ENCODE measurements at regions not wholly inside any gene's neighbourhood (a gene's known extent, or its start where the extent isn't known, plus 50 kb on each side); places are given as distances from the start of the nearest gene placed in this dataset.
"Not testable (repeated sequence)": the region's sequence is repeated elsewhere in the genome, so short reads cannot be mapped to it uniquely, and the experiment has no call there.

GRCh38 chr17:52995147-52995546 lies 827.6 kb upstream of the KIF2B start:
- H3K9me3 Mint-ChIP-seq: peaks cover 14 to 48% (median 30%) of the 10 kb centered on the region in 6 donors
- no peaks in the 10 kb centered on the region for H3K4me1 Mint-ChIP-seq
- no peak for DNase-seq
- peaks cover 0 to 3% (median 2%) of the 10 kb centered on the region in 3 donors for H3K27me3 Mint-ChIP-seq (ENCODE audit: low read depth in 3 of 3)
- H3K4me3 Mint-ChIP-seq: no peak overlapping the region
- peaks cover 0 to 4% (median 0%) of the 10 kb centered on the region in 3 donors for H3K36me3 Mint-ChIP-seq
- no peak overlapping the region for H3K27ac Mint-ChIP-seq

GRCh38 chr17:52986056-52986662 lies 827.6 kb upstream of the CA10 start:
- no peak for DNase-seq
- Mint-ChIP-seq H3K27me3 (ENCODE audit: low read depth in 3 of 3) (peaks cover 0 to 2% (median 2%) of the 10 kb centered on the region in 3 donors), H3K9me3 (peaks cover 3 to 54% (median 17%) of the 10 kb centered on the region in 6 donors), H3K36me3 (peaks cover 0 to 4% (median 0%) of the 10 kb centered on the region in 3 donors), H3K27ac (no peak overlapping the region), H3K4me1 (no peaks in the 10 kb centered on the region), H3K4me3 (no peak overlapping the region)

- no peak for DNase-seq
- H3K27me3 Mint-ChIP-seq (ENCODE audit: low read depth in 3 of 3): peaks cover 0 to 2% (median 0%) of the 10 kb centered on the region in 3 donors
- no peak overlapping the region for H3K4me3 Mint-ChIP-seq
- peaks cover 10 to 45% (median 21%) of the 10 kb centered on the region in 6 donors for H3K9me3 Mint-ChIP-seq
- H3K36me3 Mint-ChIP-seq: no peaks in the 10 kb centered on the region
- H3K4me1 Mint-ChIP-seq: no peaks in the 10 kb centered on the region
- no peak overlapping the region for H3K27ac Mint-ChIP-seq
Observed at GRCh38 chr17:52982331-52982730, 823.8 kb upstream of the CA10 start.

GRCh38 chr17:52979921-52980320 lies 821.4 kb upstream of the CA10 start:
- Mint-ChIP-seq H3K27me3 (ENCODE audit: low read depth in 3 of 3) (peaks cover 0 to 2% (median 0%) of the 10 kb centered on the region in 3 donors), H3K4me1 (no peaks in the 10 kb centered on the region), H3K9me3 (peaks cover 8 to 34% (median 13%) of the 10 kb centered on the region in 6 donors), H3K4me3 (no peak overlapping the region), H3K36me3 (no peaks in the 10 kb centered on the region), H3K27ac (no peak overlapping the region)
- no peak for DNase-seq

GRCh38 chr17:52965856-52966255 lies 807.3 kb upstream of the CA10 start:
- Mint-ChIP-seq H3K9me3 (peaks cover 10 to 42% (median 21%) of the 10 kb centered on the region in 6 donors), H3K4me3 (no peak overlapping the region), H3K27me3 (ENCODE audit: low read depth in 3 of 3) (no peaks in the 10 kb centered on the region), H3K4me1 (no peaks in the 10 kb centered on the region), H3K27ac (no peak overlapping the region), H3K36me3 (no peaks in the 10 kb centered on the region)
- DNase-seq: no peak

GRCh38 chr17:52961751-52962150 lies 803.2 kb upstream of the CA10 start:
- not testable (repeated sequence) for H3K27ac Mint-ChIP-seq; H3K27me3 Mint-ChIP-seq (ENCODE audit: low read depth in 3 of 3); H3K36me3 Mint-ChIP-seq; H3K4me3 Mint-ChIP-seq; H3K4me1 Mint-ChIP-seq; DNase-seq
- H3K9me3 Mint-ChIP-seq: peaks cover 11 to 48% (median 19%) of the 10 kb centered on the region in 6 donors

- no peak for DNase-seq
- Mint-ChIP-seq H3K27me3 (ENCODE audit: low read depth in 3 of 3) (peaks cover 0 to 2% (median 0%) of the 10 kb centered on the region in 3 donors), H3K4me1 (no peaks in the 10 kb centered on the region), H3K27ac (no peak overlapping the region), H3K9me3 (peaks cover 10 to 40% (median 16%) of the 10 kb centered on the region in 6 donors), H3K36me3 (peaks cover 0 to 3% (median 0%) of the 10 kb centered on the region in 3 donors), H3K4me3 (no peak overlapping the region)
Observed at GRCh38 chr17:52957411-52957810, 798.9 kb upstream of the CA10 start.

- no peak overlapping the region for H3K4me3 Mint-ChIP-seq
- DNase-seq: no peak
- H3K4me1 Mint-ChIP-seq: no peaks in the 10 kb centered on the region
- no peak overlapping the region for H3K27ac Mint-ChIP-seq
- H3K36me3 Mint-ChIP-seq: peaks cover 0 to 3% (median 0%) of the 10 kb centered on the region in 3 donors
- peaks cover 0 to 1% (median 0%) of the 10 kb centered on the region in 3 donors for H3K27me3 Mint-ChIP-seq (ENCODE audit: low read depth in 3 of 3)
- H3K9me3 Mint-ChIP-seq: peaks cover 0 to 45% (median 14%) of the 10 kb centered on the region in 6 donors
Observed at GRCh38 chr17:52947418-52947817, 788.9 kb upstream of the CA10 start.

GRCh38 chr17:52938623-52939230 lies 780.2 kb upstream of the CA10 start:
- Mint-ChIP-seq H3K27ac (no peak overlapping the region), H3K4me1 (no peaks in the 10 kb centered on the region), H3K9me3 (peaks cover 18 to 64% (median 40%) of the 10 kb centered on the region in 6 donors), H3K4me3 (no peak overlapping the region), H3K27me3 (ENCODE audit: low read depth in 3 of 3) (peaks cover 0 to 4% (median 0%) of the 10 kb centered on the region in 3 donors), H3K36me3 (peaks cover 2 to 4% (median 3%) of the 10 kb centered on the region in 3 donors)
- DNase-seq: no peak

- Mint-ChIP-seq H3K36me3 (peaks cover 0 to 4% (median 2%) of the 10 kb centered on the region in 3 donors), H3K4me3 (no peak overlapping the region), H3K27me3 (ENCODE audit: low read depth in 3 of 3) (peaks cover 0 to 2% (median 0%) of the 10 kb centered on the region in 3 donors), H3K9me3 (peaks cover 7 to 45% (median 15%) of the 10 kb centered on the region in 6 donors), H3K4me1 (no peaks in the 10 kb centered on the region), H3K27ac (no peak overlapping the region)
- DNase-seq: no peak
Observed at GRCh38 chr17:52930581-52930980, 772.1 kb upstream of the CA10 start.

GRCh38 chr17:52930145-52930544 lies 771.6 kb upstream of the CA10 start:
- Mint-ChIP-seq H3K4me1 (no peaks in the 10 kb centered on the region), H3K27me3 (ENCODE audit: low read depth in 3 of 3) (no peaks in the 10 kb centered on the region), H3K36me3 (no peaks in the 10 kb centered on the region), H3K9me3 (peaks cover 4 to 45% (median 11%) of the 10 kb centered on the region in 6 donors), H3K4me3 (no peak overlapping the region), H3K27ac (no peak overlapping the region)
- DNase-seq: no peak

GRCh38 chr17:52923658-52924057 lies 765.1 kb upstream of the CA10 start:
- Mint-ChIP-seq H3K36me3 (no peaks in the 10 kb centered on the region), H3K9me3 (peaks cover 2 to 28% (median 10%) of the 10 kb centered on the region in 6 donors), H3K27me3 (ENCODE audit: low read depth in 3 of 3) (peaks cover 0 to 1% (median 0%) of the 10 kb centered on the region in 3 donors), H3K4me1 (no peaks in the 10 kb centered on the region), H3K4me3 (no peak overlapping the region), H3K27ac (no peak overlapping the region)
- DNase-seq: no peak

GRCh38 chr17:52899235-52899634 lies 740.7 kb upstream of the CA10 start:
- Mint-ChIP-seq H3K9me3 (peaks cover 0 to 24% (median 15%) of the 10 kb centered on the region in 6 donors), H3K27me3 (ENCODE audit: low read depth in 3 of 3) (peaks cover 0 to 1% (median 0%) of the 10 kb centered on the region in 3 donors), H3K27ac (no peak overlapping the region), H3K36me3 (no peaks in the 10 kb centered on the region), H3K4me3 (no peak overlapping the region), H3K4me1 (no peaks in the 10 kb centered on the region)
- no peak for DNase-seq

GRCh38 chr17:52895272-52895671 lies 736.8 kb upstream of the CA10 start:
- H3K4me1 Mint-ChIP-seq: no peaks in the 10 kb centered on the region
- DNase-seq: no peak
- H3K27ac Mint-ChIP-seq: no peak overlapping the region
- H3K27me3 Mint-ChIP-seq (ENCODE audit: low read depth in 3 of 3): peaks cover 0 to 1% (median 0%) of the 10 kb centered on the region in 3 donors
- H3K4me3 Mint-ChIP-seq: no peak overlapping the region
- H3K9me3 Mint-ChIP-seq: peaks cover 0 to 21% (median 12%) of the 10 kb centered on the region in 6 donors
- no peaks in the 10 kb centered on the region for H3K36me3 Mint-ChIP-seq
